ENCODE measurements at regions not wholly inside any gene's neighbourhood (a gene's known extent, or its start where the extent isn't known, plus 50 kb on each side); places are given as distances from the start of the nearest gene placed in this dataset.

- Histone ChIP-seq H3K36me3 (no peaks in the 10 kb centered on the region), H3K4me3 (no peak overlapping the region), H3K9me3 (peaks cover 0 to 33% (median 10%) of the 10 kb centered on the region in 11 donors), H3K27me3 (no peaks in the 10 kb centered on the region), H3K4me1 (peaks cover 0 to 9% (median 0%) of the 10 kb centered on the region in 9 donors), H3K27ac (no peak overlapping the region)
- TF ChIP-seq, protein P1, sequence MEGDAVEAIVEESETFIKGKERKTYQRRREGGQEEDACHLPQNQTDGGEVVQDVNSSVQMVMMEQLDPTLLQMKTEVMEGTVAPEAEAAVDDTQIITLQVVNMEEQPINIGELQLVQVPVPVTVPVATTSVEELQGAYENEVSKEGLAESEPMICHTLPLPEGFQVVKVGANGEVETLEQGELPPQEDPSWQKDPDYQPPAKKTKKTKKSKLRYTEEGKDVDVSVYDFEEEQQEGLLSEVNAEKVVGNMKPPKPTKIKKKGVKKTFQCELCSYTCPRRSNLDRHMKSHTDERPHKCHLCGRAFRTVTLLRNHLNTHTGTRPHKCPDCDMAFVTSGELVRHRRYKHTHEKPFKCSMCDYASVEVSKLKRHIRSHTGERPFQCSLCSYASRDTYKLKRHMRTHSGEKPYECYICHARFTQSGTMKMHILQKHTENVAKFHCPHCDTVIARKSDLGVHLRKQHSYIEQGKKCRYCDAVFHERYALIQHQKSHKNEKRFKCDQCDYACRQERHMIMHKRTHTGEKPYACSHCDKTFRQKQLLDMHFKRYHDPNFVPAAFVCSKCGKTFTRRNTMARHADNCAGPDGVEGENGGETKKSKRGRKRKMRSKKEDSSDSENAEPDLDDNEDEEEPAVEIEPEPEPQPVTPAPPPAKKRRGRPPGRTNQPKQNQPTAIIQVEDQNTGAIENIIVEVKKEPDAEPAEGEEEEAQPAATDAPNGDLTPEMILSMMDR (IDR thresholded peaks at IDR 0.05): no peak
- ATAC-seq (no peak), DNase-seq (no peak)
- intact Hi-C loops (cut with DNase I): no loop called here
- WGBS, 2 donors: 80 to 86% methylated on average over 2 of the region's 2 CpGs
Observed at GRCh38 chr9:84504360-84504759, 163.8 kb upstream of the SLC28A3 start.

DNA sequence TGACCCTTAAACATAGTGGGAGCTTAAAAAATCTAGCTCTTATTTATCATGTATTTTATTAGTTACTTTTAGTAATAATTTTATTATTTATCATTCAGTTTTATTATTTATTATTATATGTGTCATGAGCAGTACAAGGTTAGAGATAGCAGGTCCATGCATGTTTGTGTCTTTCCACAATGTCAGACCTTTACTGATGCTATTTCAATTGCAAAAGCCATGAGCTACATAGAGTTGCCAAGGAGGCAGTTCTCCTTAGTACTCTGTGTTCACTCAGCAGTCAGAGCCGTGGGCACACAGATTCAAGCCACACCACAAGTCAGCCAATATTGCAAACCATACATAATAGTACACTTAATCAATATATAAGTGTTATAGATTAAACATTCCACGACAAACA is 157.9 kb upstream of the NTRK2 start:
- WGBS, 2 donors: 80 to 86% methylated on average over 2 of the region's 2 CpGs
- Histone ChIP-seq H3K27ac (no peak overlapping the region), H3K9me3 (peaks cover 0 to 23% (median 10%) of the 10 kb centered on the region in 11 donors), H3K4me3 (no peak overlapping the region), H3K27me3 (no peaks in the 10 kb centered on the region), H3K4me1 (peaks cover 0 to 13% (median 0%) of the 10 kb centered on the region in 9 donors), H3K36me3 (no peaks in the 10 kb centered on the region)
- intact Hi-C loops (cut with DNase I): no loop called here
- DNase-seq (no peak), ATAC-seq (no peak)
- TF ChIP-seq, protein P1 (IDR thresholded peaks at IDR 0.05): no peak

- H3K9me3 ChIP-seq: peaks cover 0 to 15% (median 8%) of the 10 kb centered on the region in 11 donors
- ATAC-seq (no peak), DNase-seq (no peak)
- intact Hi-C loops (cut with DNase I): no loop called here
- no peaks in the 10 kb centered on the region for H3K27me3 ChIP-seq
- WGBS, 2 donors: 88 to 90% methylated on average over 2 of the region's 2 CpGs
- peaks cover 0 to 13% (median 0%) of the 10 kb centered on the region in 9 donors for H3K4me1 ChIP-seq
- TF ChIP-seq, protein P1 (IDR thresholded peaks at IDR 0.05): no peak
- no peak overlapping the region for H3K4me3 ChIP-seq
- H3K36me3 ChIP-seq: no peaks in the 10 kb centered on the region
- H3K27ac ChIP-seq: no peak overlapping the region
Observed at GRCh38 chr9:84512493-84512892, 157.0 kb upstream of the NTRK2 start.

GRCh38 chr9:84513473-84513872 is 156.1 kb upstream of the NTRK2 start:
- no peak overlapping the region for H3K4me3 ChIP-seq
- intact Hi-C loops (cut with DNase I): no loop called here
- H3K9me3 ChIP-seq: peaks cover 0 to 15% (median under 1%) of the 10 kb centered on the region in 11 donors
- no peaks in the 10 kb centered on the region for H3K36me3 ChIP-seq
- DNase-seq (no peak), ATAC-seq (peak in 5 of 8 donors; percentile 35 to 73 (median 47))
- WGBS, 2 donors: 58 to 63% methylated on average over 1 of the region's 1 CpG
- peaks cover 0 to 13% (median 0%) of the 10 kb centered on the region in 9 donors for H3K4me1 ChIP-seq
- H3K27ac ChIP-seq: no peak overlapping the region
- TF ChIP-seq, protein P1 (IDR thresholded peaks at IDR 0.05): no peak
- H3K27me3 ChIP-seq: no peaks in the 10 kb centered on the region
